NCI-H146 (cell line): ENCODE measurements at regions not wholly inside any gene's neighbourhood (a gene's known extent, or its start where the extent isn't known, plus 50 kb on each side); places are given as distances from the start of the nearest gene placed in this dataset.
"Not testable (repeated sequence)": the region's sequence is repeated elsewhere in the genome, so short reads cannot be mapped to it uniquely, and the experiment has no call there.

Experiments
- DNase-seq: peaks from one replicate; lab custom pipeline; 2025; lab: John Stamatoyannopoulos, UW

GRCh38 chr3:151675858-151676615, 57.7 kb upstream of the AADACL2 start:
- DNase-seq = no peak

DNA sequence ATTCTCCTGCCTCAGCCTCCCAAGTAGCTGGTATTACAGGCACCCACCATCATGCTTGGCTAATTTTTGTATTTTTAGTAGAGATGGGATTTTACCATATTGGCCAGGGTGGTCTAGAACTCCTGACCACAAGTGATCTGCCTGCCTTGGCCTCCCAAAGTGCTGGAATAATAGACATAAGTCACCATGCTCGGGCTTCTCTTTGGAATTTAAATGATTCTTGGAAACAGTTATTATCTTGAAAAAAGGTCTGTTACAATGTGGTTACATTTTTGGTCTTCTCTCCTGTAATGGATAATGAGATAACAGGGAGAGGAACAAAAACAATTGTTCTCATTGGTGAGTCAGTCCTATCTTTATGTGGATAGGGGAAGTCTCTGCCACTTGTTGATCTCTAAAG, 59.8 kb upstream of the AADACL2 start:
- DNase-seq = no peak

- not testable (repeated sequence) for DNase-seq
These were observed 66.0 kb upstream of the AADACL2 start for GRCh38 chr3:151667762-151668161.

GRCh38 chr3:151660885-151661284, 72.8 kb upstream of the AADACL2 start:
- DNase-seq = no peak

DNA sequence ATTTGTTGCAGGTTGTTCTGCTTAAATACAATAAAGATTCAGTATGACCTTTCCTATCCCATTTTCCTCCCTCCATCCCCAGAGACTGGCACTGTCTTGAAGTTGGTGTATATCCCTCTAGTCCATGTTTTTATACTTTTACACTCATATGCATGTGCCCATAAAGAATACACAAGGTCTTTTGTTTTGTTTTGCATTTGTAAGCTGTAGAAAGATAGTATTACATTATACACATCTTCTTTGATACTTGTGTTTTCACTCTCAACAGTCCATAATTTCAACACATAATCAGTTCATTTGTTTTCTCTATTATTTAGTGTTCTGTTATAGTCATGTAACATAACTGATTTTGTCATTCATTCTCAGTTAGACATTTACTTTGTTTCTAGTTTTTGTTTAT, 88.7 kb upstream of the AADACL2 start:
- DNase-seq = no peak

DNA sequence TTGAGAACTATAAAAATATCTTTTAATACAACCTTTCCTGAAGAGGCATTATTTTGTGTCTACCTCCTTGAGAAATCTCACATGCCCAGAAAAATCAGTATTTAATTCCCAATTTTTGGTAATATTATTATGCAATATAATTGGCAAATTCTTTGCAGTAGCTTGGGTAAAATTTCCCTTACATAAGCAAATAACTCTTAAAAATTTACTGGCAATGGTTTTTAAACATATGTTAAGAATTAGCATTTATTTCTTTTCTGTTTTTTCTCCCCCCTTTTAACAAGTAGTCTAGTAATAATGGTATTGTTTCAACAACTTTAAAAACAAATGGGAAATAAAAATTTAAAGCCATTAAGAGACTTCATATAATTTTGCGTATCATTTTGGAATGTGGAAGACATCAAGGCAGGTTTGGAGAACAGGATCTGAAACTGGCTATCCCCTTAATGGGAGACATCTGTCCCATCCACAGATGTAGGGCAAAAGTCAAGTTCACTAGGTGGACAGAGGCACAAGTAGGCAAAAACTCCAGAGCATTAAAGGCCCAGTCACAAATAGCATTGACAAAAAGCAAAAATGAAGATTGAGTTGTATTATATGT, 89.6 kb upstream of the AADACL2 start:
- no peak for DNase-seq

DNA sequence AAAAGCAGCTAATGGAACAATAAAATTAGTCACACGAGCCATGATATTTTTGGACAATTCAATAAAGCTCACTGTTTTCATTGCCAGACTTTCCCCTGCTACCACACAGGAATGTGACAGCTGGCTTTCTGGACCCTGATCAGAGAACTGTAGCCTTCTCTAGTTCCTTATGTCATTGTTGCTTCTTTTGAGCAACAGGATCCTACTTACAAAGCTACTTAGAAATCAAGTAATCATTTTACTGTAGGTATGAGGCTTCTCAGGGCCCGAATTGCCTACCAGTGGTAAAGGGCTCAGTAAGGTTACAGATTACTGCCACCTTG, 94.3 kb upstream of the AADACL2 start:
- DNase-seq = no peak

- no peak for DNase-seq
These were observed 94.9 kb upstream of the AADACL2 start for GRCh38 chr3:151638555-151639417.

DNA sequence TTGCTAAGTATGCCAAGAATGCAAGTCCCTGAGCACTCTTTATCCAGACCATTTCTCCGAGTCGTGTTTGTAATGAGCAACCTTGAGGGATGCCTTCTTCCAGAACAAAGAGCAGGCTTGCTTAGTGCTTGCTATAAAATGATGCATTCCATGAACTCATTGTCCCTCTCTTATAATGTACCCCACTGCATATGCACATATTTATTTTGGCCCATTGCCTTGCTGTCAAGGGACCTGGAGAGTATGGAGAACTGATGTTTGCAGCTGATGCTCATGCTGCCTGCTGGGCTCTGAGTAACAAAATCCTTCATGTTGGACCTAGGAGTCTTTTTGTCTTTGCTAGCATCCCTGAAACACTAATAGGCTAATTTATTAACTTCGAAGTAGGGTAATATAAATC, 97.8 kb upstream of the AADACL2 start:
- peak; percentile 35 for DNase-seq

DNA sequence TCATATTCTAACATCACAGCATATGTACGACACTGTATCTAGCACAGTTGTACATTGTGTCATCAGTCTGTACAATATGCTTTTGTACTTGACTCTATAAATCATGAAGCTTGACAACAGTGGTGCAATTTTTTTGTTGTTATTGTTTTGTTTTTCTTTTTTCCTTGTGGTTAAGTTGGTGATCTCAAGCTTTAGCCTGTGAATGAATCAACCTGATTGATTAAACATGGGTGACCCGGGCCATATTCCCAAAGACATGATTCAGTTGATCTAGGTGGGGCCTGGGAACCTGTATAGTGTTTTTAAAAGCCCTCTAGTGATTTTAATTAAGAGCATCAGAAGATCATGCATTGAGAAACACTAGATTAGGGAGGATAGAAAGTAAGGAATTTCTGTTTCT, 101.8 kb upstream of the AADACL2 start:
- DNase-seq = no peak

DNA sequence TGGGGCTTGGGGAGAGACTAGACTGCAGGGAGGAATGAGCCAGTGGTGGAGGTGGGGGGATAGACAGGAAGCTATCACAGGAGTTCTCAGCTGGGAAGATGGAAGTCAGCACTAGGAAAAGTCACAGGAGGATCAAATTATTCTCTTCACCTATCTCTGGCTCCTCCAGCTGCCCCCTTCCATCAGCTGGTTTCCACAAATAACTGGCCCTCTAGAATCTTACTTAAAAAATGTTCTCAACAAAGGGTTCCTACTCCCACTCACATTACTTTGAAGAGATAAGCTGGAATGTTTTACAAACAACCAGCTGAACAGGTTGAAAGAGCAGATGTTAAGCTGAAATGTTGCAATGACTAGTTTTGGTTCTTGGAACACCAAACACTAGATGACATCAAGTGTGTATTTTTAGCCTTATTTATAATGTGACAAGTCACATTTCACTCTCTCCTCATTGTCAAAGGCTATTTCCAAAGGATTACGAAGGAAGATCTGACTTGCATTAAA, 102.7 kb upstream of the AADACL2 start:
- DNase-seq = no peak

- no peak for DNase-seq
These were observed 103.7 kb upstream of the AADACL2 start for GRCh38 chr3:151630035-151630434.

DNA sequence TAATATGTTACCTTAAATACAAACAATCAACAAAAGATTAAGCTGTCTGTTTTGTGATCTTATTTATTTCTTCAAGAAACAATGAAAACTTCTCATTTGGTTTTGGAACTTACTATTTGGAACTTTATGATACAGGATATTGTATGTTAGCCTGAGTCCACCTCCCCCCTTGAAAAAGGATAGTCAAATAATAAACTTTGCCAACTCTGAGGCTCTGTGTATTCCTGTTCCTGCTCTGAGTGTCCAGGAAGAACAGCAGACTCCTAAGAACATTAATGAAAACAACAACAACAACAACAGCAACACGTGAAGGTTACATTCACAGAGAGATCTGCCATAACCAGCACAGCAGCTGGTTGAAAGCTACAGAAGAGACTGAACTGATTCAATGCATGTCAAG, 108.1 kb upstream of the AADACL2 start:
- DNase-seq = no peak

DNA sequence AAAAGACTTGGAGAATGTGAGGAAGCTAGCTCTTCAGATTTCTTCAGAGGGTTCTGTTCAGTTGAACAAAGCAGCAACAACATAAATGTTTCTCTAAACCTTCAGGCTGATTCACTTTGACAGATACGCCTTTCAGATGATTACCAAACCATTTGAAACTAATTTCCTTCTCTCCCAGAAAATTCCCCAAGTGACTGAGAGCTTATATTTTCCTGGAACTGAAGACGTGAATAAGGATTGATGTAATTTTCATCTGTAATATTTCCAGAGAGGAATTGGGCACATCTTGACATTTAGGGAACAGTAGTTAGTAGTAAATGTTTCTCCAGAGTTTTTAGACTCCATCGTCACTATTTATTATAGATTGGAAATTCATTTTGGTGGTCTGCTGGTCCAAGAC, 108.6 kb upstream of the AADACL2 start:
- no peak for DNase-seq

DNA sequence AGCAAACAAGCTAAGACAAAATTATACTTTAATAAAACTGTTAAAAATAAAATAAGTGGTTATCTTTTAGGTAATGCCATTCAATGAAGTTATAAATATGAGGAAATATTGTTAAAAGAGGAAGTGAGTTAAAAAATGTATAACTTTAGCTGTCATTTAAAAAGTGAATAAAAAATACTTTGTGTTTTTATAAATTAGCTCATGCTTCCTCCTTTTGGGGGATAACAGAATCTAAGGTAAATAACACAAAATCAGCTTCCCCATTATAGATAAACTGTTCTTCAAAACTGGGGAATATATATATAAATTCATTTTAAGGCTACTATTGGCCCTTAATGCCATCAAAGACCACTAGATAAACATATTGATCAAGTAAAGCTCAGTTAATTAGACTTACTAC, 113.7 kb upstream of the AADACL2 start:
- no peak for DNase-seq

DNA sequence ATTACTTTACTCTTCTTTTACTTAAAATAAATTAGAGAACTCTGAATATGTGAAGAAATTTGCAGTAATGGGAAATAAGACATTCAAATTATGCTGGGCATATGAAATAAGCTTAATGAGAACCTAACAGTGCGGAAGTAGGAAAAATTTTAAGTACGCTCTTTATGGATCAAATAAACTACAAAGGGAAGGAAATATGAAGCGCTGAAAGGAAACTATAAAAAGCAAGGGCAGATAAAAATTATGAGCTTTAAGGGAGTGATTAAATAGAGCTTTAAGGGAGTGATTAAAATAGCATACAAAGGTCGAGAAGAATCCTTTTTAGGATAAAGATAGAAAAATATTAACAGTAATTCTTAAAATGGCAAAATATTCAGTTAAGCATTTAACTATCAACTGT, 118.3 kb upstream of the AADACL2 start:
- DNase-seq = no peak

DNA sequence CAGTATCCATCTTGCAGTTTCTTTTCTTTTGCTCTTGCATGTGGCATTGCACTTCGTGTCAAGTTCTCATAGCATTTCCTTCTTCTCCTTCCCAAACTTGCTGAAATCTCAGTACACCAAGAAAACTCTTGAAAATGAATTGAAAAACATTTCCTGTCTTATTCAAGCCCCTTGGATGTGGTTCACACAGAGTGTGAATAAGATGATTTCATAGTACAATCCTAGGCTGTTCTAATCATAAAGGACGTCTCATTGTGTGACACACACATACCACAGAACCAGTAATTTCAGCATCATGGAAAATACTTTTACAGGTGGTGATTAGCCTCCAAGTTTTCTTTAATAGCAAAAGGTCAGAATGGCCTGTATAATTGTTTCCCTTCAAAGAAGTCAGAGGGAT, 121.6 kb upstream of the AADACL2 start:
- no peak for DNase-seq

GRCh38 chr3:151611419-151611818, 122.3 kb upstream of the AADACL2 start:
- DNase-seq = no peak

- no peak for DNase-seq
These were observed 124.2 kb upstream of the AADACL2 start for GRCh38 chr3:151609491-151609890.

DNA sequence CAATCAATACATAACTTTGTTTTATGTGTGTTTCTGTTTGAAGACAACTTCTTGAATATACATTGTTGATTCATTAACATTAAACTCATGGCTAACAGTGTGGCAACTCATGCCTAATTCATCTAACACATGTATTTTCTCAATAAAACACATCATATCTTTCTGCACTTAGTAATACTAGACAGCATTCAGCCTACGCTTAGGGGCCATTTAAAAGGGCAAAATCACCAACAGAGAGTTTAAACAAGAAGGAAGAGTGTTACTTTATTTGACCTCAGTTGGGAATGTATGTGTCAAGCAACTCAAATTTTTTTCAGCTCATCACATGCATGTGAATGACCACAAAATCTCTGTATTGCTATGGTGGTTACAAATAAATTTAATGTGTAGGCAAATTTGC, 128.8 kb upstream of the AADACL2 start:
- no peak for DNase-seq

GRCh38 chr3:151600783-151601182, 132.9 kb upstream of the AADACL2 start:
- no peak for DNase-seq

DNA sequence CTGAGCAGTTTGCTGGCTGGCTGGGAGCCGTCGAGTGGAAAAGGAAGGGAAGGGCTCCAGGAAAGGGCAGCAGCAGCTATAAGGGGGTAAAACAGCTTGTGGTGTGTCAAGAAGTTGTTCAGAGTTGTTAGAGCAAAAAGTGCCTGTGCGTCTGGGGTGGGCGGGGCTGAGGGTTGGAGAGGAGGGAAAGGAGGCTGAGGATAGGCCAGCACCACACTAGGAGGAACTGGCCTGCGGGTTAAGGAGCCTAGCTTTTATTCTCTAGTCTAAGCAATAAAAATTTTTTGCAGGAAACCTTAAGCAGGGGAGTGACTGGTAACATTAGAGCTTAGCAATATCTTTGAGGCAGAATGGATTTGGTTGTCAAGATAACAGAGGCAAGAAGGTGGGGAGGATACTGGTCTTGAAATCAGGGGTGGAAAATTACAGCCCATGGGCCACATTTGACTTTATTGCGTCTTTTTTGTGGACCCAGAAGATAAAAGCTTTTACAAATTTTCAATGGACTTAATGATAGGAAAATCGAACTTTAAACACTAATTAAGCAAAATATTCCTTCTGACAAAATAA, 134.5 kb upstream of the AADACL2 start:
- DNase-seq = no peak

- DNase-seq = no peak
These were observed 136.1 kb upstream of the IGSF10 start for GRCh38 chr3:151596940-151597339.
